Endothelial cell (in vitro differentiated cells): ENCODE measurements at regions not wholly inside any gene's neighbourhood (a gene's known extent, or its start where the extent isn't known, plus 50 kb on each side); places are given as distances from the start of the nearest gene placed in this dataset.
A peak's percentile ranks its signal among the peaks of the same experiment; 100 is the strongest.

Experiments
- DNase-seq: peaks from one replicate; pipeline ENCODE4 v3.0.0; 2021; ENCODE audit warnings: low spot score
- H3K27ac Mint-ChIP-seq: one replicate; pipeline ENCODE4 v1.8.0; 2021; ENCODE audit warnings: mixed read lengths, inconsistent platforms; ENCODE audit not compliant: unreplicated experiment
- H3K27me3 Mint-ChIP-seq: one replicate; pipeline ENCODE4 v1.8.0; 2021; ENCODE audit warnings: mild to moderate bottlenecking, moderate library complexity, mixed read lengths, inconsistent platforms; ENCODE audit not compliant: unreplicated experiment
- H3K36me3 Mint-ChIP-seq: one replicate; pipeline ENCODE4 v1.8.0; 2021; ENCODE audit warnings: mild to moderate bottlenecking, low read depth, mixed read lengths, inconsistent platforms; ENCODE audit not compliant: unreplicated experiment
- H3K4me1 Mint-ChIP-seq: one replicate; pipeline ENCODE4 v1.8.0; 2021; ENCODE audit warnings: mild to moderate bottlenecking, mixed read lengths, inconsistent platforms; ENCODE audit not compliant: unreplicated experiment
- H3K4me3 Mint-ChIP-seq: one replicate; pipeline ENCODE4 v1.8.0; 2021; ENCODE audit warnings: mild to moderate bottlenecking, mixed read lengths, inconsistent platforms; ENCODE audit not compliant: unreplicated experiment
- H3K9me3 Mint-ChIP-seq: one replicate; pipeline ENCODE4 v1.8.0; 2021; ENCODE audit warnings: mixed read lengths, inconsistent platforms; ENCODE audit not compliant: unreplicated experiment
- TF ChIP-seq, protein P1 (sequence below): fragments of 200-600 bp; sonication (generic); IDR thresholded peaks from one replicate; pipeline ENCODE4 v1.5.0; 2021; ENCODE audit warnings: antibody characterized with exemption; ENCODE audit not compliant: unreplicated experiment

DNA sequence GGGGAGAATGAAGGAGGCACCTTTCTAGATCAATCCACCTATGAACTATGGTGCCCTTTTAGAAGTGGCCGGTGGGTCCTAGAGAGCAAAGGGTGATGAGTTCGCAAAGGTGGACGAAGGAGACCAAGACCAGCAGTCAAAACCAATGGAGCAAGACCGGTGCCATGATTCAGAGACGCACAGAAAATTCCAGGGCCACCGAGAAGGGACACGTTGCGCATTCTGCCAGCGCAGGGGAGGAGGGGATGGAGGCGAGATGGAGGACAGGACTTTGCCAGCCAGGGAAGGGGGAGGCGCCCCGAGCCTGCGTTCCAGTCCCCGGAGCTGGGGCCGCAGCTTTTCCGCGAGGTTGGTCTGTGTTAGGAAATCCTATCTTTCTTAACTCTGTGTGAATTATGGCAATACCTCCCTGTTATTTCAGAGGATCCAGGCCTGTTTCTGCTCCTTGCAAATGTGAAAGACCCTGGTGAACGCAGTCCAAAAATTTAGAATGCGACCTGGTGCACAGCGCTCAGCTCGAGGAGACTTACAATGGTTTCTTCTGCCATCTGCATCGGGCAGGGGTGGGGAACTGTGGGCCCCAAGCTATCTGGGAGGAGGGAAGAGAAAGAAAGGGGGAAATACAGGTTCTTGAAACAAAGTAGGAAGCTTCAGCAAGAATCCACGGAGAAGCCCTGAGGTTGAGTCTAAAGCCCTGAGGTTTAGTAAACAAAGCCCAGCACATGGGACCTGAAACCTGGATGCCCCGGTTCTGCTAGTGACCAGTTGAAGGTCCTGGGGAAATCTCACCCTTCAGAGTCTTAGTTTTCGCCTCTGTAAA is 129.4 kb downstream of the MRPS6 start:
- DNase-seq: peak; percentile 34
- Mint-ChIP-seq H3K9me3 (no peaks in the 10 kb centered on the region), H3K36me3 (no peaks in the 10 kb centered on the region), H3K4me3 (peak overlapping the region; percentile 94), H3K27ac (no peak overlapping the region), H3K4me1 (peaks cover 40% of the 10 kb centered on the region), H3K27me3 (peaks cover 4% of the 10 kb centered on the region)
- TF ChIP-seq, protein P1, sequence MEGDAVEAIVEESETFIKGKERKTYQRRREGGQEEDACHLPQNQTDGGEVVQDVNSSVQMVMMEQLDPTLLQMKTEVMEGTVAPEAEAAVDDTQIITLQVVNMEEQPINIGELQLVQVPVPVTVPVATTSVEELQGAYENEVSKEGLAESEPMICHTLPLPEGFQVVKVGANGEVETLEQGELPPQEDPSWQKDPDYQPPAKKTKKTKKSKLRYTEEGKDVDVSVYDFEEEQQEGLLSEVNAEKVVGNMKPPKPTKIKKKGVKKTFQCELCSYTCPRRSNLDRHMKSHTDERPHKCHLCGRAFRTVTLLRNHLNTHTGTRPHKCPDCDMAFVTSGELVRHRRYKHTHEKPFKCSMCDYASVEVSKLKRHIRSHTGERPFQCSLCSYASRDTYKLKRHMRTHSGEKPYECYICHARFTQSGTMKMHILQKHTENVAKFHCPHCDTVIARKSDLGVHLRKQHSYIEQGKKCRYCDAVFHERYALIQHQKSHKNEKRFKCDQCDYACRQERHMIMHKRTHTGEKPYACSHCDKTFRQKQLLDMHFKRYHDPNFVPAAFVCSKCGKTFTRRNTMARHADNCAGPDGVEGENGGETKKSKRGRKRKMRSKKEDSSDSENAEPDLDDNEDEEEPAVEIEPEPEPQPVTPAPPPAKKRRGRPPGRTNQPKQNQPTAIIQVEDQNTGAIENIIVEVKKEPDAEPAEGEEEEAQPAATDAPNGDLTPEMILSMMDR: no peak

DNA sequence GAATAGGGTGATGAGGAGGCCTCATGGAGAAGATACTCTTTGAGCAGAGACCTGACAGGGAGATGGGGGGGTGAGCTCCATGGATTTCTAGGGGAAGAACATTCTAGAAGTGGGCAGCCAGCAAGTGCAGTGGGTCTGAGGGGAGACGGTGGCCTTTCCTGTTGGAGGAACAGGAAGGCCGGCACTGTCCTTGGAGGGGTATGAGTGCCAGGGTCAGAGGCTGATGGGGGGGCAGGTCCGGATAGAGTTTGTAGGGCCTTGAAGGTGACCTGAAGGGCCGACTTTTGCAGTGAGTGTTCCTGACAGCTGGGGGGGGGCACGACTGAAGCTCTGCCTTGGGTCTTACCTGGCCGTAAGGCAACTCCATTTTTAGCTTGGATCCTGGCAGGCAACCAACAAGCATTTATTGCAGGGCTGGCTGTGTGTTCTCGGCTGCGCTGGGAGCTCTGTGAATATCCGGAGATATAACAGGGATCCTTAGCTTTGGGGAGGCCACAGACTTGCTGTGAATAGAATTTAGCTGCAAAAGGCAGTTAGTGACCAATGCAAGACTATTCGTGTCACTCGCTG is 130.6 kb downstream of the MRPS6 start:
- DNase-seq: no peak
- no peak overlapping the region for H3K27ac Mint-ChIP-seq
- H3K9me3 Mint-ChIP-seq: no peaks in the 10 kb centered on the region
- TF ChIP-seq, protein P1: no peak
- no peak overlapping the region for H3K4me3 Mint-ChIP-seq
- H3K4me1 Mint-ChIP-seq: peaks cover 34% of the 10 kb centered on the region
- H3K27me3 Mint-ChIP-seq: peaks cover 4% of the 10 kb centered on the region
- no peaks in the 10 kb centered on the region for H3K36me3 Mint-ChIP-seq

DNA sequence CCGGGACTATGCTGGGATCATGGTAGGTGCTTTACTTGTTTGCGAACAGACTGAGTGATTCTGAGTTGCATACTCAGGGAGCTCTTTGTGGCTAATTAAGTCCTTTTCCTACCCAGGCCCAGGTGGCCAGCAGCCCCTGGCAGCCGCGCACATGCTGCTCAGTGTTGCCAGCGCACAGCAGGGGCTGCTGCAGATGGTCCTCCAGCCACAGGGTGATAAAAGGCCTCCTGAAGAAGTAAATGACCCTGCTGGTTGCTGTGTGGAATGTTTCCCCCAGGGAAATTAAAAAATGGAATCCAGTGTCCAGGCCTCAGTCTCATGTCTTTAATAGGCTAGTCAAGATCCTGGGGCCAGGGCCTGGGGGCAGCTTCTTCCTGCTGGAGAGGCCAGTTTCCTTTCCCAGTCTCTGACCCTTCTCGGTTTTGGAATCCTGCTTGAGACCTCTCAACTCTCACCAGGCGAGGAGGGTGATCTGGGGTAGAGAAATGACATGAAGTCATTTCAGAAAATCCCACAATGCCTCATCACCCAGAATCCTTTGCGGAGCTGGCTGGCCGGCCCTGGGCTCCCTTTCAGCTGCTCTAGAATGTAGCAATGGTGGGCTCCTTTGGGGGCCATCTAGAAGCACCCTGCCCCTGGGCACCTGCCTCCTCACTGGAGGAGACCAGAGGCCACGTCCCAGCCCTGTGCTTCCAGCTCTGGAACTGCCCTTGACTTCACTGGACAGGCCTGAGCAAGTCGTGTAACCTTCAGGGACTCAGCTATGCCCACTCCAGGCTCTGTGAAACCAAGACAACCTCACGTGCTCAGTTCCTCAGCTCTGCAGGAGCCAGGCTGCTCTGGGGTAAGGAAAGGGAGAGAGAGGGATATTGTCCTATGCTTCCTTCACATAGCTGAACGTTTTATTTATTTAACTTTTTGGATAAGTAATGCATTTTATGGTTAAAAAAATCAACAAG is 131.4 kb downstream of the MRPS6 start:
- TF ChIP-seq, protein P1: no peak
- H3K27ac Mint-ChIP-seq: no peak overlapping the region
- H3K27me3 Mint-ChIP-seq: peaks cover 4% of the 10 kb centered on the region
- no peak overlapping the region for H3K4me3 Mint-ChIP-seq
- DNase-seq: no peak
- no peaks in the 10 kb centered on the region for H3K9me3 Mint-ChIP-seq
- peaks cover 30% of the 10 kb centered on the region for H3K4me1 Mint-ChIP-seq
- H3K36me3 Mint-ChIP-seq: no peaks in the 10 kb centered on the region

DNA sequence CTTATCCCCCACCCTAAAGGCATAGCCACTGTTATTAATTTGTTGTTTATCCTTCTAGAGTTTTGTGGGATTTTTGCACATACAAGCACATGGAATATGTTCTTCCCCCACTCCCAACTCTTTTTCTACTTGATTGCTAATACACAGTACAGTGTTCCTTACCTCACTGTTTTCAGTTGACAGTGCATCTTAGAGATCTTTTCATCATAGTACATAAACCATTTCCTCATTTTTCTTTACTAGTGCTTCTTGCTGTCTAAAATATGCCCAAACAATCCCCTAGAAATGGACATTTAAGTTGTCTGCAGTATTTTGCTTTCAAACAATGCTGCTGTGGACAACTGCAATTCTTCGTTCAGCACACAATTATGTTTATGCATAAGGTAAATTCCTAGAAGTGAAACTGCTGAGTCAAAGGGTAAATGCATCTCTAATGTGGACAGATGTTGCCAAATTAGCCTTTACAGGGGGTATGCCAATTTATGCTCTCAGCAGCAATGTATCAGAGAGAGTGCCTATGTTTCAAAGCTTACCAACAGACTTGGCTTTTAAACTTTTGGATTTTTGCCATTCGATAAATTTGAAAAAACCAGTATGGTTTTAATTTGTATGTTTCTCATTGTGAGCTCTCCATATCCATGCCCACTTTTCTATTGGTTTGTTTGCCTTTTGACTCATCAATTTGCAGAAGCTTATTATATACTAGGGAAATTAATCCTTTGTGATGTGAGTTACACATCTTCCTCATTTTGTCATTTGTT is 132.6 kb downstream of the MRPS6 start:
- TF ChIP-seq, protein P1: no peak
- Mint-ChIP-seq H3K9me3 (no peaks in the 10 kb centered on the region), H3K4me1 (peaks cover 23% of the 10 kb centered on the region), H3K4me3 (no peak overlapping the region), H3K36me3 (no peaks in the 10 kb centered on the region), H3K27me3 (peaks cover 4% of the 10 kb centered on the region), H3K27ac (no peak overlapping the region)
- no peak for DNase-seq
